Tibial nerve (tissue), 4 donors: ENCODE measurements at regions not wholly inside any gene's neighbourhood (a gene's known extent, or its start where the extent isn't known, plus 50 kb on each side); places are given as distances from the start of the nearest gene placed in this dataset.

Experiments used
- EP300 ChIP-seq, 2 donors: sonication (generic); formaldehyde crosslinking; IDR thresholded peaks; one replicate each; pipeline ENCODE4 v1.6.1; 2017; ENCODE audit warnings: antibody characterized with exemption in 2 of 2, mild to moderate bottlenecking in 1 of 2
- POLR2A ChIP-seq, 2 donors: fragments of 450-650 bp; IDR thresholded peaks; one replicate each; pipeline ENCODE4 v1.6.1; 2017; ENCODE audit warnings: antibody characterized with exemption in 2 of 2, mild to moderate bottlenecking in 2 of 2, moderate library complexity in 2 of 2
- TF ChIP-seq, protein P1 (sequence below), 5 experiments: fragments of 200-600 bp in 3 of 5; fragments of 450-650 bp in 2 of 5; sonication (generic) in 3 of 5; IDR thresholded peaks; one replicate each; pipeline ENCODE4 v1.5.1; 2016 to 2019; ENCODE audit warnings: antibody characterized with exemption in 5 of 5, mild to moderate bottlenecking in 3 of 5, moderate library complexity in 2 of 5

GRCh38 chr6:67200626-67201403 lies 1434.3 kb upstream of the ADGRB3 start:
- no peak for TF ChIP-seq POLR2A (IDR thresholded peaks at IDR 0.05)
- TF ChIP-seq, protein P1, sequence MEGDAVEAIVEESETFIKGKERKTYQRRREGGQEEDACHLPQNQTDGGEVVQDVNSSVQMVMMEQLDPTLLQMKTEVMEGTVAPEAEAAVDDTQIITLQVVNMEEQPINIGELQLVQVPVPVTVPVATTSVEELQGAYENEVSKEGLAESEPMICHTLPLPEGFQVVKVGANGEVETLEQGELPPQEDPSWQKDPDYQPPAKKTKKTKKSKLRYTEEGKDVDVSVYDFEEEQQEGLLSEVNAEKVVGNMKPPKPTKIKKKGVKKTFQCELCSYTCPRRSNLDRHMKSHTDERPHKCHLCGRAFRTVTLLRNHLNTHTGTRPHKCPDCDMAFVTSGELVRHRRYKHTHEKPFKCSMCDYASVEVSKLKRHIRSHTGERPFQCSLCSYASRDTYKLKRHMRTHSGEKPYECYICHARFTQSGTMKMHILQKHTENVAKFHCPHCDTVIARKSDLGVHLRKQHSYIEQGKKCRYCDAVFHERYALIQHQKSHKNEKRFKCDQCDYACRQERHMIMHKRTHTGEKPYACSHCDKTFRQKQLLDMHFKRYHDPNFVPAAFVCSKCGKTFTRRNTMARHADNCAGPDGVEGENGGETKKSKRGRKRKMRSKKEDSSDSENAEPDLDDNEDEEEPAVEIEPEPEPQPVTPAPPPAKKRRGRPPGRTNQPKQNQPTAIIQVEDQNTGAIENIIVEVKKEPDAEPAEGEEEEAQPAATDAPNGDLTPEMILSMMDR (IDR thresholded peaks at IDR 0.05), result no peak
- no peak for TF ChIP-seq EP300 (IDR thresholded peaks at IDR 0.05)
